NCI-H510A treated with DMSO at 0.1 percent for 48 hours (cell line): ENCODE measurements at regions not wholly inside any gene's neighbourhood (a gene's known extent, or its start where the extent isn't known, plus 50 kb on each side); places are given as distances from the start of the nearest gene placed in this dataset.

Experiments used
- DNase-seq: peaks from one replicate; lab custom pipeline; 2025; lab: John Stamatoyannopoulos, UW

DNA sequence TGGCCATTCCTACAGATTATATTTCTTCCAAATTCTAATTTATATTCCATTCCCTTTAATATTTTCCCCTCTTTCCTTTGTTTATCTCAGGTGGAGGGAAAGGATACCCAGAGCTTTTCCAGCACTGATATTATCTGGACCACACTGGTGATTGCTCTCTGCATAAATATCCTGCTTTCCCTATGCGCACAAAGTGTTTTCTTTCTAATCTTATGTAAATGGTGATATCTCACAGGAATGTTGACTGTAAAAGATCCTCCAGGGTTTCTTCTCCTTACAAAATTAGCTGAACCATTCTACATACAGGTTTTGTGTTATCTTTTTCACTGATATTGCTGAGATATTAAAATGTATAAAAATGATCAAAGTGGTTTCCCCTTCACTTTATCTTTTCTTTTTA lies 59.1 kb upstream of the GALNT13 start:
- no peak for DNase-seq

DNA sequence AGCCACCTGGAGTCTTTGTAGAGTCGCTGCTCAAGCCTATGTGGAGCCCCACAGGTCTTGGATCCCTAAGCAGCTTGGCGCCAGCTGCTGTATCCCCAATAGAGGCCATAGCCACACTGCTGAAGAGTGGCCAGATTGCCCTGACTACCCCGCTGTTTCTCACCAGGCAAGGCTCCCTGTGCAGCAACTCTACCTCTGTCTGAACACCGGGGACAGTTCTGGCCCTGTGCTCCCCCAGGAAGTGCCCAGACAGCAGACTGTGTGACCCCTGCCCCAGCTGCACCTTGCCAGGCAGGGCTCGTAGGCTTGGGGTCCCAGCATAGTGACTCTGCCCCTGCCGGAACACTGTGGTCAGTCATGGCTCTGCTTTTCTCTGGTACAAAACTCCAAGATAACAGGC lies 53.5 kb upstream of the GALNT13 start:
- no peak for DNase-seq

DNA sequence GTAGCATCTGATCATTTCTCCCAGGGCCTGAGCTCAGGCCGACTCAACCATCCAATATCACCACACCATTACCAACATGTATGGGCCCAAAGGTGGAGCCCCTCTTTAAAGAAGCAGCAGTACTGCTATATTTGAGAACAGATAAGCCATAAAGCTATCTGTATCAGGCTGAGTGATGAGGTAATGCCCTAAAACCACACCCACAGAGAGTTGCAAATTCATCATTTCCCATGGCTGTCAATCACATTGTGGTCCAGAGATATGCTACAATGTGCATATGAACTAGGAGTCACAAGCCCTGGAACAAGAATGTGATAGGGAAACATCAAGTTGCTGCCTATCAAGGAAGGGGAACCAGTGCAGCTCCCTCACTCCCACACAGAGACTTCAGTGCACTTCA lies 52.6 kb upstream of the GALNT13 start:
- no peak for DNase-seq

DNA sequence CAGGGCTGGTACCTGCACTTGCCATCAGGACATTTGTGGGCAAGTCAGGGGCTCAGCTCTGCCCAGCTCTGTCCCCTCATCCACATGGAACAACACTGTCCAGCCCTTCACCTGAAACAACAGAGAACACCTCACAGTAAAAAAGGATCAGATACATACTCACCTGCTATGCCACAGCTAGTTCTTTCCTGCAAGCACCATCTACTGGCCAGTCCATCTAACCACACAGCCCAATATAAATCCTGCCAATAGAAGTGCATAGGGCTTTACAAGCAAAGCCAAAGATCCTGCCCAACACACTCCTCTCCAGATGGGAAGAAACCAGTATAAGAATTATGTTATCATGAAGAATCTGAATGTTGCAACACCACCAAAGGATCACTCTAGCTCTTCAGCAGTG lies 52.2 kb upstream of the GALNT13 start:
- DNase-seq, result no peak
